ENCODE measurements at regions not wholly inside any gene's neighbourhood (a gene's known extent, or its start where the extent isn't known, plus 50 kb on each side); places are given as distances from the start of the nearest gene placed in this dataset.
A peak's percentile ranks its signal among the peaks of the same experiment; 100 is the strongest.

- Histone ChIP-seq H3K27ac (ENCODE audit: poor library complexity, severe bottlenecking) (peak overlapping the region; percentile 78), H3K4me1 (ENCODE audit: insufficient read depth, poor library complexity, severe bottlenecking) (peaks cover 17% of the 10 kb centered on the region), H3K27me3 (ENCODE audit: insufficient read depth, poor library complexity, severe bottlenecking) (no peaks in the 10 kb centered on the region), H3K9me3 (ENCODE audit: severe bottlenecking) (no peaks in the 10 kb centered on the region), H3K4me3 (ENCODE audit: severe bottlenecking) (no peak overlapping the region), H3K36me3 (ENCODE audit: low read depth) (no peaks in the 10 kb centered on the region)
- DNase-seq (ENCODE audit: low spot score) (peak; percentile 60), ATAC-seq (ENCODE audit: low read depth) (peak; percentile 95)
- no peak for TF ChIP-seq CTCF (IDR thresholded peaks at IDR 0.05; ENCODE audit: poor library complexity, severe bottlenecking)
Measured at GRCh38 chrX:13899607-13900006, 82.7 kb upstream of the GPM6B start.

- H3K4me1 ChIP-seq (ENCODE audit: insufficient read depth, poor library complexity, severe bottlenecking), result peaks cover 17% of the 10 kb centered on the region
- no peaks in the 10 kb centered on the region for H3K27me3 ChIP-seq (ENCODE audit: insufficient read depth, poor library complexity, severe bottlenecking)
- no peak for TF ChIP-seq CTCF (IDR thresholded peaks at IDR 0.05; ENCODE audit: poor library complexity, severe bottlenecking)
- DNase-seq (ENCODE audit: low spot score) (no peak), ATAC-seq (ENCODE audit: low read depth) (peak; percentile 85)
- no peak overlapping the region for H3K4me3 ChIP-seq (ENCODE audit: severe bottlenecking)
- no peaks in the 10 kb centered on the region for H3K9me3 ChIP-seq (ENCODE audit: severe bottlenecking)
- H3K27ac ChIP-seq (ENCODE audit: poor library complexity, severe bottlenecking), result peak overlapping the region; percentile 78
- H3K36me3 ChIP-seq (ENCODE audit: low read depth), result no peaks in the 10 kb centered on the region
Measured at GRCh38 chrX:13898603-13899002, 81.7 kb upstream of the GPM6B start.

GRCh38 chrX:13898083-13898482 is 81.2 kb upstream of the GPM6B start:
- no peaks in the 10 kb centered on the region for H3K27me3 ChIP-seq (ENCODE audit: insufficient read depth, poor library complexity, severe bottlenecking)
- no peak for ATAC-seq (ENCODE audit: low read depth)

GRCh38 chrX:13897566-13897965 is 80.7 kb upstream of the GPM6B start:
- no peak overlapping the region for H3K4me3 ChIP-seq (ENCODE audit: severe bottlenecking)
- H3K36me3 ChIP-seq (ENCODE audit: low read depth), result no peaks in the 10 kb centered on the region
- peaks cover 17% of the 10 kb centered on the region for H3K4me1 ChIP-seq (ENCODE audit: insufficient read depth, poor library complexity, severe bottlenecking)
- TF ChIP-seq CTCF (IDR thresholded peaks at IDR 0.05; ENCODE audit: poor library complexity, severe bottlenecking), result no peak
- ATAC-seq (ENCODE audit: low read depth), result no peak
- H3K9me3 ChIP-seq (ENCODE audit: severe bottlenecking), result no peaks in the 10 kb centered on the region
- no peak for DNase-seq (ENCODE audit: low spot score)
- H3K27ac ChIP-seq (ENCODE audit: poor library complexity, severe bottlenecking), result no peak overlapping the region
- H3K27me3 ChIP-seq (ENCODE audit: insufficient read depth, poor library complexity, severe bottlenecking), result no peaks in the 10 kb centered on the region

More at GRCh38 chrX:13898083-13898482, 81.2 kb upstream of the GPM6B start:
- DNase-seq (ENCODE audit: low spot score), result no peak
- Histone ChIP-seq H3K36me3 (ENCODE audit: low read depth) (no peaks in the 10 kb centered on the region), H3K4me3 (ENCODE audit: severe bottlenecking) (no peak overlapping the region), H3K9me3 (ENCODE audit: severe bottlenecking) (no peaks in the 10 kb centered on the region), H3K4me1 (ENCODE audit: insufficient read depth, poor library complexity, severe bottlenecking) (peaks cover 17% of the 10 kb centered on the region), H3K27ac (ENCODE audit: poor library complexity, severe bottlenecking) (peak overlapping the region; percentile 78)
- no peak for TF ChIP-seq CTCF (IDR thresholded peaks at IDR 0.05; ENCODE audit: poor library complexity, severe bottlenecking)

- no peak for DNase-seq (ENCODE audit: low spot score)
- peaks cover 16% of the 10 kb centered on the region for H3K4me1 ChIP-seq (ENCODE audit: insufficient read depth, poor library complexity, severe bottlenecking)
- ATAC-seq (ENCODE audit: low read depth), result no peak
- H3K9me3 ChIP-seq (ENCODE audit: severe bottlenecking), result no peaks in the 10 kb centered on the region
- H3K27me3 ChIP-seq (ENCODE audit: insufficient read depth, poor library complexity, severe bottlenecking), result no peaks in the 10 kb centered on the region
- no peak overlapping the region for H3K27ac ChIP-seq (ENCODE audit: poor library complexity, severe bottlenecking)
- H3K36me3 ChIP-seq (ENCODE audit: low read depth), result no peaks in the 10 kb centered on the region
- TF ChIP-seq CTCF (IDR thresholded peaks at IDR 0.05; ENCODE audit: poor library complexity, severe bottlenecking), result no peak
- no peak overlapping the region for H3K4me3 ChIP-seq (ENCODE audit: severe bottlenecking)
Measured at GRCh38 chrX:13894888-13895565, 78.1 kb upstream of the GPM6B start.
